ENCODE measurements at regions not wholly inside any gene's neighbourhood (a gene's known extent, or its start where the extent isn't known, plus 50 kb on each side); places are given as distances from the start of the nearest gene placed in this dataset.
A peak's percentile ranks its signal among the peaks of the same experiment; 100 is the strongest.

DNA sequence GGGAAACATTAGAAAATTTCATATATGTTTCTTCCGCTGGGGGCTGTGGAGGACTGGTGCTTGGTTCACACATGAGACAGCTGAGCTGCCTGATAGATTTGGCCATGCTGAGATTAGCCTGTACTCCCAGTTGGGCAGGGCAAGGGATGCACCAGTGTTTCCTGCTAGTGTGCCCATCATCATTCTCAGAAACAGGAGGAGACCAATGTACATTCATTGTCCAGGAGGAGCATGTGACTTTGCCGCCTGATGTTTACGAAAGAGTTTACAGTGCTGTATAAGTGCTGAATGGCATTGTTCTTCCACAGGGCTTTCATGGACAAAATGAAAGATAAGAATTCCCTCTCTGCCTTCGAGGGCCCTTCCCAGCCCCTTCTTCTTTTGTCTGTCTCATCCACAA is 311.1 kb upstream of the THBS1 start:
- H3K9me2 ChIP-seq, result no peaks in the 10 kb centered on the region
- peak overlapping the region; percentile 78; the same call in 1 of the 2 replicates for H3K9ac ChIP-seq
- no peaks in the 10 kb centered on the region; the same call in 1 of the 2 replicates for H3K79me2 ChIP-seq (ENCODE audit: insufficient read depth)
- peaks cover 42% of the 10 kb centered on the region for H3F3A ChIP-seq (replicated peaks; ENCODE audit: insufficient read depth)
- TF ChIP-seq FOSL2 (IDR thresholded peaks at IDR 0.05; ENCODE audit: borderline replicate concordance, low read depth) (no peak), RCOR1 (IDR thresholded peaks at IDR 0.05; ENCODE audit: low read length) (no peak), MEF2A (IDR thresholded peaks at IDR 0.05; ENCODE audit: borderline replicate concordance, low read depth) (no peak)
- H3K27me3 ChIP-seq (ENCODE audit: insufficient read depth), result no peaks in the 10 kb centered on the region
- POLR2A ChIA-PET, result no interaction called here
- H3K9me3 ChIP-seq, result no peaks in the 10 kb centered on the region
- peak overlapping the region in 1 of 2 experiments; percentile 99; a peak in 2 of 4 replicates for H3K27ac ChIP-seq (ENCODE audit: low read depth in 2 of 2, low read length in 1 of 2)
- peaks cover 11 to 30% of the 10 kb centered on the region in 2 experiments; a peak in 3 of 4 replicates for H3K4me1 ChIP-seq (ENCODE audit: control insufficient read depth in 1 of 2, insufficient read depth in 2 of 2, low read depth in 1 of 2, low read length in 1 of 2)
- no peaks in the 10 kb centered on the region for H3K36me3 ChIP-seq (replicated peaks in 1 of 2; ENCODE audit: control insufficient read depth in 1 of 2, insufficient read depth in 2 of 2, low read length in 1 of 2)
- no peaks in the 10 kb centered on the region for H4K20me1 ChIP-seq (ENCODE audit: insufficient read depth)
- no peak overlapping the region for H2AFZ ChIP-seq (ENCODE audit: low read depth)
- CTCF ChIA-PET, result interaction anchor here (0.5 kb wide), 1 partner anchor 29 kb away, joined by 3 read pairs; no protein-coding TSS in a partner anchor
- WGBS (ENCODE audit: low lambda C conversion rate), result 98% methylated on average over 3 of the region's 4 CpGs
- no peak for DNase-seq
- H3K4me3 ChIP-seq (ENCODE audit: low read depth in 2 of 2, low read length in 1 of 2), result no peak overlapping the region
- peak overlapping the region; percentile 43; the same call in 1 of the 2 replicates for H3K4me2 ChIP-seq

DNA sequence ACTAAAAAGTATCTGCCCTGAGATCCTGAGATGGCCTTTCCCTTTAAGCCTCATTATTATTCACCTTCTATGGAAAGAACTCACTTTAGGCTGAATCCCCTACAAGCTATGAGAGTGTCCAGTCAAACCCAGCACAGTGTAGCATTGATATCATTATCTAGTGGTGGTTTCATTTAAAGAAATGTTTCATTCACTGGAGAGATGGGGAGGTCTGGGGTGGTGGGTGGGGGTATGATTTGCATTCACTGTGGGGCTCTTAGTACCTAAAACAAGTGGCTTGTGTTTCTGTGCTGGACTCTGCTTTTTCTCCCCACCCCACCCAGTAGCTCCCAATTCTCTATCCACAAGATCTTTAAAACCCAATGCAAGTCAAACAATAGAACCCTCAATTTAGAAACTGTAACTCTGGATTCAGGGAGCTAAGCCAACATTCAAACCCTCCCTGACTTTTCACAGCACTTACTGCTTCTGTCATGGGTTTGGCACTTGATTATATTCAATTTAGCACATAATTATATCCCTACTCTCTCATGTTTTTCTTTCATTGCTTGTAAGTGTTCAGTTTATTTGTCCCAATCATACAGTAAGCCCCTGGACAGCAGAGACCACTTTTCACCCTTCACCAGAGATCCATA is 310.5 kb upstream of the THBS1 start:
- H3K36me3 ChIP-seq (replicated peaks in 1 of 2; ENCODE audit: control insufficient read depth in 1 of 2, insufficient read depth in 2 of 2, low read length in 1 of 2), result no peaks in the 10 kb centered on the region
- POLR2A ChIA-PET, result no interaction called here
- H3K9me2 ChIP-seq, result no peaks in the 10 kb centered on the region
- no peaks in the 10 kb centered on the region for H4K20me1 ChIP-seq (ENCODE audit: insufficient read depth)
- CTCF ChIA-PET, result no interaction called here
- H3F3A ChIP-seq (replicated peaks; ENCODE audit: insufficient read depth), result peaks cover 42% of the 10 kb centered on the region
- peak overlapping the region in 1 of 2 experiments; percentile 99; a peak in 2 of 4 replicates for H3K27ac ChIP-seq (ENCODE audit: low read depth in 2 of 2, low read length in 1 of 2)
- H3K4me1 ChIP-seq (ENCODE audit: control insufficient read depth in 1 of 2, insufficient read depth in 2 of 2, low read depth in 1 of 2, low read length in 1 of 2), result peaks cover 12 to 30% of the 10 kb centered on the region in 2 experiments; a peak in 3 of 4 replicates
- H3K79me2 ChIP-seq (ENCODE audit: insufficient read depth), result no peaks in the 10 kb centered on the region; the same call in 1 of the 2 replicates
- H3K27me3 ChIP-seq (ENCODE audit: insufficient read depth), result no peaks in the 10 kb centered on the region
- TF ChIP-seq, protein P1, sequence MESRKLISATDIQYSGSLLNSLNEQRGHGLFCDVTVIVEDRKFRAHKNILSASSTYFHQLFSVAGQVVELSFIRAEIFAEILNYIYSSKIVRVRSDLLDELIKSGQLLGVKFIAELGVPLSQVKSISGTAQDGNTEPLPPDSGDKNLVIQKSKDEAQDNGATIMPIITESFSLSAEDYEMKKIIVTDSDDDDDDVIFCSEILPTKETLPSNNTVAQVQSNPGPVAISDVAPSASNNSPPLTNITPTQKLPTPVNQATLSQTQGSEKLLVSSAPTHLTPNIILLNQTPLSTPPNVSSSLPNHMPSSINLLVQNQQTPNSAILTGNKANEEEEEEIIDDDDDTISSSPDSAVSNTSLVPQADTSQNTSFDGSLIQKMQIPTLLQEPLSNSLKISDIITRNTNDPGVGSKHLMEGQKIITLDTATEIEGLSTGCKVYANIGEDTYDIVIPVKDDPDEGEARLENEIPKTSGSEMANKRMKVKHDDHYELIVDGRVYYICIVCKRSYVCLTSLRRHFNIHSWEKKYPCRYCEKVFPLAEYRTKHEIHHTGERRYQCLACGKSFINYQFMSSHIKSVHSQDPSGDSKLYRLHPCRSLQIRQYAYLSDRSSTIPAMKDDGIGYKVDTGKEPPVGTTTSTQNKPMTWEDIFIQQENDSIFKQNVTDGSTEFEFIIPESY (IDR thresholded peaks at IDR 0.05; ENCODE audit: borderline replicate concordance, low read depth), result no peak
- TF ChIP-seq, protein P2, sequence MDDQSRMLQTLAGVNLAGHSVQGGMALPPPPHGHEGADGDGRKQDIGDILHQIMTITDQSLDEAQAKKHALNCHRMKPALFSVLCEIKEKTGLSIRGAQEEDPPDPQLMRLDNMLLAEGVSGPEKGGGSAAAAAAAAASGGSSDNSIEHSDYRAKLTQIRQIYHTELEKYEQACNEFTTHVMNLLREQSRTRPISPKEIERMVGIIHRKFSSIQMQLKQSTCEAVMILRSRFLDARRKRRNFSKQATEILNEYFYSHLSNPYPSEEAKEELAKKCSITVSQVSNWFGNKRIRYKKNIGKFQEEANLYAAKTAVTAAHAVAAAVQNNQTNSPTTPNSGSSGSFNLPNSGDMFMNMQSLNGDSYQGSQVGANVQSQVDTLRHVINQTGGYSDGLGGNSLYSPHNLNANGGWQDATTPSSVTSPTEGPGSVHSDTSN (IDR thresholded peaks at IDR 0.05), result no peak
- TF ChIP-seq SIN3A (IDR thresholded peaks at IDR 0.05; ENCODE audit: borderline replicate concordance, low read depth, low read length) (no peak), EZH2phosphoT487 (IDR thresholded peaks at IDR 0.05; ENCODE audit: borderline replicate concordance, low read depth) (no peak), FOSL2 (IDR thresholded peaks at IDR 0.05; ENCODE audit: borderline replicate concordance, low read depth) (no peak), RAD21 (IDR thresholded peaks at IDR 0.05; ENCODE audit: low read length) (no peak), GABPA (IDR thresholded peaks at IDR 0.05; ENCODE audit: low read depth) (no peak), TCF12 (IDR thresholded peaks at IDR 0.05) (no peak), FOXM1 (IDR thresholded peaks at IDR 0.05; ENCODE audit: low read depth) (no peak), JUND (IDR thresholded peaks at IDR 0.05) (no peak), TEAD4 (IDR thresholded peaks at IDR 0.05; ENCODE audit: borderline replicate concordance, insufficient read depth) (no peak), MEF2A (IDR thresholded peaks at IDR 0.05; ENCODE audit: borderline replicate concordance, low read depth) (no peak)
- TF ChIP-seq, protein P3, sequence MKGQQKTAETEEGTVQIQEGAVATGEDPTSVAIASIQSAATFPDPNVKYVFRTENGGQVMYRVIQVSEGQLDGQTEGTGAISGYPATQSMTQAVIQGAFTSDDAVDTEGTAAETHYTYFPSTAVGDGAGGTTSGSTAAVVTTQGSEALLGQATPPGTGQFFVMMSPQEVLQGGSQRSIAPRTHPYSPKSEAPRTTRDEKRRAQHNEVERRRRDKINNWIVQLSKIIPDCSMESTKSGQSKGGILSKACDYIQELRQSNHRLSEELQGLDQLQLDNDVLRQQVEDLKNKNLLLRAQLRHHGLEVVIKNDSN (IDR thresholded peaks at IDR 0.05; ENCODE audit: borderline replicate concordance, low read depth), result no peak
- TF ChIP-seq, protein P4, sequence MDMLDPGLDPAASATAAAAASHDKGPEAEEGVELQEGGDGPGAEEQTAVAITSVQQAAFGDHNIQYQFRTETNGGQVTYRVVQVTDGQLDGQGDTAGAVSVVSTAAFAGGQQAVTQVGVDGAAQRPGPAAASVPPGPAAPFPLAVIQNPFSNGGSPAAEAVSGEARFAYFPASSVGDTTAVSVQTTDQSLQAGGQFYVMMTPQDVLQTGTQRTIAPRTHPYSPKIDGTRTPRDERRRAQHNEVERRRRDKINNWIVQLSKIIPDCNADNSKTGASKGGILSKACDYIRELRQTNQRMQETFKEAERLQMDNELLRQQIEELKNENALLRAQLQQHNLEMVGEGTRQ (IDR thresholded peaks at IDR 0.05; ENCODE audit: borderline replicate concordance, low read depth, low read length), result no peak
- TF ChIP-seq, protein P5, sequence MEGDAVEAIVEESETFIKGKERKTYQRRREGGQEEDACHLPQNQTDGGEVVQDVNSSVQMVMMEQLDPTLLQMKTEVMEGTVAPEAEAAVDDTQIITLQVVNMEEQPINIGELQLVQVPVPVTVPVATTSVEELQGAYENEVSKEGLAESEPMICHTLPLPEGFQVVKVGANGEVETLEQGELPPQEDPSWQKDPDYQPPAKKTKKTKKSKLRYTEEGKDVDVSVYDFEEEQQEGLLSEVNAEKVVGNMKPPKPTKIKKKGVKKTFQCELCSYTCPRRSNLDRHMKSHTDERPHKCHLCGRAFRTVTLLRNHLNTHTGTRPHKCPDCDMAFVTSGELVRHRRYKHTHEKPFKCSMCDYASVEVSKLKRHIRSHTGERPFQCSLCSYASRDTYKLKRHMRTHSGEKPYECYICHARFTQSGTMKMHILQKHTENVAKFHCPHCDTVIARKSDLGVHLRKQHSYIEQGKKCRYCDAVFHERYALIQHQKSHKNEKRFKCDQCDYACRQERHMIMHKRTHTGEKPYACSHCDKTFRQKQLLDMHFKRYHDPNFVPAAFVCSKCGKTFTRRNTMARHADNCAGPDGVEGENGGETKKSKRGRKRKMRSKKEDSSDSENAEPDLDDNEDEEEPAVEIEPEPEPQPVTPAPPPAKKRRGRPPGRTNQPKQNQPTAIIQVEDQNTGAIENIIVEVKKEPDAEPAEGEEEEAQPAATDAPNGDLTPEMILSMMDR (IDR thresholded peaks at IDR 0.05), result no peak
- DNase-seq, result no peak
- no peak overlapping the region for H3K4me3 ChIP-seq (ENCODE audit: low read depth in 2 of 2, low read length in 1 of 2)
- no peaks in the 10 kb centered on the region for H3K9me3 ChIP-seq
- no peak overlapping the region for H2AFZ ChIP-seq (ENCODE audit: low read depth)
- H3K4me2 ChIP-seq, result peak overlapping the region; percentile 43
- peak overlapping the region; percentile 78 for H3K9ac ChIP-seq

All from SK-N-SH (cell line).